ENCODE measurements at regions not wholly inside any gene's neighbourhood (a gene's known extent, or its start where the extent isn't known, plus 50 kb on each side); places are given as distances from the start of the nearest gene placed in this dataset.

- intact Hi-C loops (cut with DNase I) = no loop called here
- no peak for DNase-seq (ENCODE audit: low spot score)
These were observed 216.0 kb upstream of the SERP2 start for GRCh38 chr13:44157606-44158005.

- DNase-seq (ENCODE audit: low spot score) = no peak
- intact Hi-C loops (cut with DNase I) = no loop called here
These were observed 215.5 kb upstream of the SERP2 start for GRCh38 chr13:44158098-44158521.

GRCh38 chr13:44158881-44159632 lies 214.6 kb upstream of the SERP2 start:
- intact Hi-C loops (cut with DNase I) = no loop called here
- no peak for DNase-seq (ENCODE audit: low spot score)

- intact Hi-C loops (cut with DNase I) = no loop called here
- no peak for DNase-seq (ENCODE audit: low spot score)
These were observed 213.9 kb upstream of the SERP2 start for GRCh38 chr13:44159633-44160279.

- no peak for DNase-seq (ENCODE audit: low spot score)
- intact Hi-C loops (cut with DNase I) = no loop called here
These were observed 212.9 kb upstream of the SERP2 start for GRCh38 chr13:44160591-44161191.

GRCh38 chr13:44163108-44163507 lies 210.5 kb upstream of the SERP2 start:
- intact Hi-C loops (cut with DNase I) = no loop called here

GRCh38 chr13:44165221-44165888 lies 208.3 kb upstream of the SERP2 start:
- intact Hi-C loops (cut with DNase I) = no loop called here
- DNase-seq (ENCODE audit: low spot score) = no peak

More at GRCh38 chr13:44163108-44163507, 210.5 kb upstream of the SERP2 start:
- no peak for DNase-seq (ENCODE audit: low spot score)

GRCh38 chr13:44165889-44166496 lies 207.6 kb upstream of the SERP2 start:
- intact Hi-C loops (cut with DNase I) = no loop called here
- DNase-seq (ENCODE audit: low spot score) = no peak

- intact Hi-C loops (cut with DNase I) = no loop called here
- no peak for DNase-seq (ENCODE audit: low spot score)
These were observed 204.4 kb upstream of the SERP2 start for GRCh38 chr13:44169018-44169911.

- intact Hi-C loops (cut with DNase I) = no loop called here
- DNase-seq (ENCODE audit: low spot score) = no peak
These were observed 202.9 kb upstream of the SERP2 start for GRCh38 chr13:44170731-44171130.

- no peak for DNase-seq (ENCODE audit: low spot score)
- intact Hi-C loops (cut with DNase I) = no loop called here
These were observed 202.5 kb upstream of the SERP2 start for GRCh38 chr13:44171156-44171555.

GRCh38 chr13:44171861-44172260 lies 201.8 kb upstream of the SERP2 start:
- no peak for DNase-seq (ENCODE audit: low spot score)
- intact Hi-C loops (cut with DNase I) = no loop called here

- no peak for DNase-seq (ENCODE audit: low spot score)
- intact Hi-C loops (cut with DNase I) = no loop called here
These were observed 201.3 kb upstream of the SERP2 start for GRCh38 chr13:44172281-44172810.

GRCh38 chr13:44174769-44175425 lies 198.7 kb upstream of the SERP2 start:
- intact Hi-C loops (cut with DNase I) = no loop called here
- no peak for DNase-seq (ENCODE audit: low spot score)

- intact Hi-C loops (cut with DNase I) = no loop called here
- DNase-seq (ENCODE audit: low spot score) = no peak
These were observed 197.5 kb upstream of the SERP2 start for GRCh38 chr13:44176173-44176572.

GRCh38 chr13:44180876-44181536 lies 192.6 kb upstream of the SERP2 start:
- intact Hi-C loops (cut with DNase I) = no loop called here
- no peak for DNase-seq (ENCODE audit: low spot score)

- intact Hi-C loops (cut with DNase I) = no loop called here
- DNase-seq (ENCODE audit: low spot score) = no peak
These were observed 191.7 kb upstream of the SERP2 start for GRCh38 chr13:44181931-44182330.

- intact Hi-C loops (cut with DNase I) = no loop called here
These were observed 188.9 kb upstream of the SERP2 start for GRCh38 chr13:44184740-44185139.

More at GRCh38 chr13:44184740-44185139, 188.9 kb upstream of the SERP2 start:
- no peak for DNase-seq (ENCODE audit: low spot score)
